Lower leg skin (tissue), 4 donors: ENCODE measurements at regions not wholly inside any gene's neighbourhood (a gene's known extent, or its start where the extent isn't known, plus 50 kb on each side); places are given as distances from the start of the nearest gene placed in this dataset.

ENCODE experiments used
- DNase-seq, 2 donors: peaks; one replicate each; pipeline ENCODE4 v3.0.0-alpha.2; 2019; ENCODE audit warnings: low spot score in 2 of 2
- H3K4me3 ChIP-seq: fragments of 200-600 bp; sonication (generic); 2 replicates; pipeline ENCODE4 v1.5.1; 2017; ENCODE audit warnings: mild to moderate bottlenecking, low read depth; ENCODE audit not compliant: poor library complexity, severe bottlenecking
- POLR2A ChIP-seq, 2 donors: fragments of 450-650 bp; IDR thresholded peaks; one replicate each; pipeline ENCODE4 v1.6.1; 2016 to 2017; ENCODE audit warnings: antibody characterized with exemption in 2 of 2, mild to moderate bottlenecking in 1 of 2, moderate library complexity in 1 of 2
- WGBS, 2 donors: methylation state at CpG; one replicate each; pipeline ENCODE4 v1.1.5; 2018; 5-methylcytosine and 5-hydroxymethylcytosine counted together
- intact Hi-C: fragments of 100-400 bp; cut with DNase I; formaldehyde crosslinking; loops from one replicate; pipeline ENCODE4 v1.15.0; 2023; ENCODE audit warnings: low total_unique reads
- TF ChIP-seq, protein P1 (sequence below), 3 donors: fragments of 450-650 bp; IDR thresholded peaks; one replicate each; pipeline ENCODE4 v1.5.1; 2016; ENCODE audit warnings: antibody characterized with exemption in 3 of 3, mild to moderate bottlenecking in 3 of 3, moderate library complexity in 2 of 3

- no peak for DNase-seq
- 76 to 79% methylated on average over 7 of the region's 7 CpGs for WGBS, 2 donors
- intact Hi-C loops: no loop called here
- H3K4me3 ChIP-seq: no peak overlapping the region
- TF ChIP-seq POLR2A (IDR thresholded peaks at IDR 0.05): no peak
- TF ChIP-seq, protein P1, sequence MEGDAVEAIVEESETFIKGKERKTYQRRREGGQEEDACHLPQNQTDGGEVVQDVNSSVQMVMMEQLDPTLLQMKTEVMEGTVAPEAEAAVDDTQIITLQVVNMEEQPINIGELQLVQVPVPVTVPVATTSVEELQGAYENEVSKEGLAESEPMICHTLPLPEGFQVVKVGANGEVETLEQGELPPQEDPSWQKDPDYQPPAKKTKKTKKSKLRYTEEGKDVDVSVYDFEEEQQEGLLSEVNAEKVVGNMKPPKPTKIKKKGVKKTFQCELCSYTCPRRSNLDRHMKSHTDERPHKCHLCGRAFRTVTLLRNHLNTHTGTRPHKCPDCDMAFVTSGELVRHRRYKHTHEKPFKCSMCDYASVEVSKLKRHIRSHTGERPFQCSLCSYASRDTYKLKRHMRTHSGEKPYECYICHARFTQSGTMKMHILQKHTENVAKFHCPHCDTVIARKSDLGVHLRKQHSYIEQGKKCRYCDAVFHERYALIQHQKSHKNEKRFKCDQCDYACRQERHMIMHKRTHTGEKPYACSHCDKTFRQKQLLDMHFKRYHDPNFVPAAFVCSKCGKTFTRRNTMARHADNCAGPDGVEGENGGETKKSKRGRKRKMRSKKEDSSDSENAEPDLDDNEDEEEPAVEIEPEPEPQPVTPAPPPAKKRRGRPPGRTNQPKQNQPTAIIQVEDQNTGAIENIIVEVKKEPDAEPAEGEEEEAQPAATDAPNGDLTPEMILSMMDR (IDR thresholded peaks at IDR 0.05): no peak
These were observed 56.6 kb downstream of the OLIG1 start for GRCh38 chr21:33126569-33126968.

- intact Hi-C loops: no loop called here
- WGBS, 2 donors: 4 to 6% methylated on average over 18 of the region's 18 CpGs
- H3K4me3 ChIP-seq: no peak overlapping the region
- peak; percentile 41 to 88 for DNase-seq
- no peak for TF ChIP-seq POLR2A (IDR thresholded peaks at IDR 0.05)
- TF ChIP-seq, protein P1 (IDR thresholded peaks at IDR 0.05): no peak
These were observed 57.4 kb downstream of the OLIG1 start for GRCh38 chr21:33127154-33127867.

DNA sequence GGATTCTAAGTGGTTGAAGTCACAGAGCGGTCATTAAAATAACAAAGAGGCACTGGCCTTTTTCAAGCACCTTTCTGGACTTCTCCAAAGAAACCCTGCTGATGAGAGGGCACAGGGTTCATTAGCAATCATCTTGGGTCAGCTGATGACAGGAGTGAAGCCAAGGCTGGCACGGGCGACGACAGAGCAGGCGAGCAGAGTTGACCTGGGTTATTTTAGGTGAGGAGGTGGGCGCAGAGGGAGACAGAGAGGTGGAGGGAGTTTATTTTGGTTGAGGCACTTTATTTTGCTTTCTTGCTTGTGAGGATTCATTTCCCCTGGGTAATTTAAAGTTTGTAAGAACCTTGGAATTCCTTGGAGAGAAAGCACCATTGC lies 57.9 kb downstream of the OLIG1 start:
- no peak overlapping the region for H3K4me3 ChIP-seq
- no peak for TF ChIP-seq POLR2A (IDR thresholded peaks at IDR 0.05)
- 37 to 41% methylated on average over 6 of the region's 6 CpGs for WGBS, 2 donors
- no peak for DNase-seq
- intact Hi-C loops: no loop called here

- H3K4me3 ChIP-seq: no peak overlapping the region
- WGBS, 2 donors: 51 to 55% methylated on average over 3 of the region's 3 CpGs
- no peak for DNase-seq
- intact Hi-C loops: no loop called here
- no peak for TF ChIP-seq POLR2A (IDR thresholded peaks at IDR 0.05)
- TF ChIP-seq, protein P1 (IDR thresholded peaks at IDR 0.05): no peak
These were observed 58.6 kb downstream of the OLIG1 start for GRCh38 chr21:33128538-33128937.

GRCh38 chr21:33132054-33132453 lies 62.1 kb downstream of the OLIG1 start:
- 87 to 94% methylated on average over 3 of the region's 3 CpGs for WGBS, 2 donors
- no peak for DNase-seq
- intact Hi-C loops: no loop called here
- TF ChIP-seq, protein P1 (IDR thresholded peaks at IDR 0.05): no peak
- TF ChIP-seq POLR2A (IDR thresholded peaks at IDR 0.05): no peak
- no peak overlapping the region for H3K4me3 ChIP-seq

DNA sequence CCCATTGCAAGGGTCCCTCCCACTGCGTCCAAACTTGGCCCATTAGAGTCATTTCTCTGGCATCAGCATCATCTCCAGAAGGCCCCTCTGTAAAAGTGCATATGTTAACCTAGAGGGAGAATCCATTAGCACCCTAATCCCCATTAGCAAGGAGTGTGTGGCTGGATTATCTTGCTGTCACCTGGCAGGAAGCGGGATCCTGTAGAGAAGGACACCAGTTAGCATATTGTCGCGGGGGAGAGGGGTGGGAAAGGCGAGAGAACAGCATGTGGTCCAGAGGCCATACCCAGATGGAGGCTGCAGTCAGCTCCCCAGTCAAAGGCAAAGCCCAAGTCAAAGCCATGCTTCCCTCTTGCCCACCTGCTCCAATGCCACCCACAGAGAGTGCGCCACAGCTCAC lies 64.0 kb downstream of the OLIG1 start:
- no peak overlapping the region for H3K4me3 ChIP-seq
- intact Hi-C loops: no loop called here
- 41 to 43% methylated on average over 6 of the region's 6 CpGs for WGBS, 2 donors
- no peak for DNase-seq
- TF ChIP-seq, protein P1 (IDR thresholded peaks at IDR 0.05): no peak
- no peak for TF ChIP-seq POLR2A (IDR thresholded peaks at IDR 0.05)
